ENCODE measurements at regions not wholly inside any gene's neighbourhood (a gene's known extent, or its start where the extent isn't known, plus 50 kb on each side); places are given as distances from the start of the nearest gene placed in this dataset.
A peak's percentile ranks its signal among the peaks of the same experiment; 100 is the strongest.

DNA sequence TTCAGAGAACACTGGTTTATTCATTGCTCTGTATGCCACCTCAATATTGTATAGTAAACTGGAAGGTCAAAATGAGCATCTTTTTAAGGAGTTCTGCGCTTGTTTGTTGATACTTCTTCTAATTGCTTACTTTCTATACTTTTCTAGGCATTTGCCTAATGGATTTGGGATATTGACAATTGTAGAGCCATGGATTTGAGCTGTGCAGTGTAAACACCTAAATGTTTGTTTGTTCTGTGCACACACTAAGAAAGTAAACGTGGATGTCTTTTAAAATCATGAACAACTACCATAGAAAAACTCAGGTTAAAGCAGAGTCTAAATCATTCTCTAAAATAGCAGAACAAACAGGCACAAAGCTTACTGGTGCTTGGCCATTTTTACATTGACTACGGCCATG lies 436.6 kb upstream of the GBE1 start:
- DNase-seq (no peak), FAIRE-seq (no peak)
- Histone ChIP-seq H3K27ac (ENCODE audit: low read depth in 2 of 2, low read length in 2 of 2) (no peak overlapping the region), H3K9me3 (ENCODE audit: control insufficient read depth in 2 of 3, insufficient read depth in 1 of 3, low read length in 3 of 3) (no peaks in the 10 kb centered on the region), H3K36me3 (ENCODE audit: control insufficient read depth in 2 of 3, insufficient read depth in 3 of 3, low read length in 3 of 3) (no peaks in the 10 kb centered on the region), H3K4me1 (ENCODE audit: control insufficient read depth in 2 of 3, insufficient read depth in 2 of 3, low read depth in 1 of 3, low read length in 3 of 3) (no peaks in the 10 kb centered on the region), H3K4me3 (ENCODE audit: low read length in 3 of 3) (no peak overlapping the region), H3K27me3 (ENCODE audit: control insufficient read depth, insufficient read depth, low read length) (no peaks in the 10 kb centered on the region), H3K9ac (ENCODE audit: low read length in 3 of 3) (no peak overlapping the region)
- TF ChIP-seq, protein P1, sequence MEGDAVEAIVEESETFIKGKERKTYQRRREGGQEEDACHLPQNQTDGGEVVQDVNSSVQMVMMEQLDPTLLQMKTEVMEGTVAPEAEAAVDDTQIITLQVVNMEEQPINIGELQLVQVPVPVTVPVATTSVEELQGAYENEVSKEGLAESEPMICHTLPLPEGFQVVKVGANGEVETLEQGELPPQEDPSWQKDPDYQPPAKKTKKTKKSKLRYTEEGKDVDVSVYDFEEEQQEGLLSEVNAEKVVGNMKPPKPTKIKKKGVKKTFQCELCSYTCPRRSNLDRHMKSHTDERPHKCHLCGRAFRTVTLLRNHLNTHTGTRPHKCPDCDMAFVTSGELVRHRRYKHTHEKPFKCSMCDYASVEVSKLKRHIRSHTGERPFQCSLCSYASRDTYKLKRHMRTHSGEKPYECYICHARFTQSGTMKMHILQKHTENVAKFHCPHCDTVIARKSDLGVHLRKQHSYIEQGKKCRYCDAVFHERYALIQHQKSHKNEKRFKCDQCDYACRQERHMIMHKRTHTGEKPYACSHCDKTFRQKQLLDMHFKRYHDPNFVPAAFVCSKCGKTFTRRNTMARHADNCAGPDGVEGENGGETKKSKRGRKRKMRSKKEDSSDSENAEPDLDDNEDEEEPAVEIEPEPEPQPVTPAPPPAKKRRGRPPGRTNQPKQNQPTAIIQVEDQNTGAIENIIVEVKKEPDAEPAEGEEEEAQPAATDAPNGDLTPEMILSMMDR (IDR thresholded peaks at IDR 0.05; ENCODE audit: borderline replicate concordance, extremely low read depth, insufficient read depth): no peak
- intact Hi-C loops (cut with DNase I): no loop called here

DNA sequence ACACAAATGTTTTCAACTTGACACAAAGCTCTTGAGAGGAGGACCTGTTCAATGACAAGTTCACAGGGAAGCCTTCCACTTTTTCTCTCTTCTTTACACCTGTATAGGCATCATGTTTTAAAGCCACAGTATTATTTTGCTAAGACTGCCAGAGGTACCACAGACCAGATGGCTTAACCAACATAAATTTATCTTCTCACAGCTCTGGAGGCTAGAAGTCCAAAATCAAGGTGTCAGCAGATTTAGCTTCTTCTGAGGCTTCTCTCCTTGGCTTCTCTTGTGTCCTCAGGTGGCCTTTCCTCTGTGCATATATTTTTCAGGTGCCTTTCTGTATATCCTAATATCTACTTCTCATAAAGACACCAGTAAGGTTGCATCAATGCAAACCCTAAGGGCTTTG lies 435.2 kb upstream of the GBE1 start:
- DNase-seq: no peak
- Histone ChIP-seq H3K27ac (ENCODE audit: low read depth in 2 of 2, low read length in 2 of 2) (no peak overlapping the region), H3K9me3 (ENCODE audit: control insufficient read depth in 2 of 3, insufficient read depth in 1 of 3, low read length in 3 of 3) (no peaks in the 10 kb centered on the region), H3K9ac (ENCODE audit: low read length in 3 of 3) (no peak overlapping the region), H3K27me3 (ENCODE audit: control insufficient read depth, insufficient read depth, low read length) (no peaks in the 10 kb centered on the region), H3K4me3 (ENCODE audit: low read length in 3 of 3) (no peak overlapping the region), H3K36me3 (ENCODE audit: control insufficient read depth in 2 of 3, insufficient read depth in 3 of 3, low read length in 3 of 3) (no peaks in the 10 kb centered on the region), H3K4me1 (ENCODE audit: control insufficient read depth in 2 of 3, insufficient read depth in 2 of 3, low read depth in 1 of 3, low read length in 3 of 3) (no peaks in the 10 kb centered on the region)
- TF ChIP-seq, protein P1 (IDR thresholded peaks at IDR 0.05; ENCODE audit: borderline replicate concordance, extremely low read depth, insufficient read depth): no peak
- FAIRE-seq: no peak
- intact Hi-C loops (cut with DNase I): no loop called here

DNA sequence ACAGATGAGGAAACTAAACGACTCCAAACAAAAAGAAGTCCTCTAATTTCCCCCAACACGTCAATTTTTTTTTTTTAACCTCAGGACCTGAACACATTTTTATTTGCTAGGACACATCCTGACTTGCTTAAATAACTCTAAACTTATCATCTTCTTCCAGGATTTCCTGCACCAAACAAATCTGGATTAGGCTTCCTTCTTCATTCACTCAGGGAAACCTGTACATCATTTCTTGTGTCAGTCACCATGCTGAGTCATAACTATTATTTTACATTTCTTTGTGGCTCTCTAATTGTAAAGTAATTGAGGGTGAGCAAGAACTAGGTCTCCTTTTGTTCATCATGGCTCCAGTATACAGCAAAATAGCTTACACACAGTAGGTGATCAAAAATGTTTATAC lies 433.4 kb upstream of the GBE1 start:
- H3K27me3 ChIP-seq (ENCODE audit: control insufficient read depth, insufficient read depth, low read length): no peaks in the 10 kb centered on the region
- H3K9ac ChIP-seq (ENCODE audit: low read length in 3 of 3): no peak overlapping the region
- H3K36me3 ChIP-seq (ENCODE audit: control insufficient read depth in 2 of 3, insufficient read depth in 3 of 3, low read length in 3 of 3): no peaks in the 10 kb centered on the region
- H3K4me1 ChIP-seq (ENCODE audit: control insufficient read depth in 2 of 3, insufficient read depth in 2 of 3, low read depth in 1 of 3, low read length in 3 of 3): no peaks in the 10 kb centered on the region
- DNase-seq: no peak
- no peak overlapping the region for H3K27ac ChIP-seq (ENCODE audit: low read depth in 2 of 2, low read length in 2 of 2)
- no peak overlapping the region for H3K4me3 ChIP-seq (ENCODE audit: low read length in 3 of 3)
- TF ChIP-seq, protein P1 (IDR thresholded peaks at IDR 0.05; ENCODE audit: borderline replicate concordance, extremely low read depth, insufficient read depth): no peak
- intact Hi-C loops (cut with DNase I): no loop called here
- H3K9me3 ChIP-seq (ENCODE audit: control insufficient read depth in 2 of 3, insufficient read depth in 1 of 3, low read length in 3 of 3): no peaks in the 10 kb centered on the region
- FAIRE-seq: no peak

DNA sequence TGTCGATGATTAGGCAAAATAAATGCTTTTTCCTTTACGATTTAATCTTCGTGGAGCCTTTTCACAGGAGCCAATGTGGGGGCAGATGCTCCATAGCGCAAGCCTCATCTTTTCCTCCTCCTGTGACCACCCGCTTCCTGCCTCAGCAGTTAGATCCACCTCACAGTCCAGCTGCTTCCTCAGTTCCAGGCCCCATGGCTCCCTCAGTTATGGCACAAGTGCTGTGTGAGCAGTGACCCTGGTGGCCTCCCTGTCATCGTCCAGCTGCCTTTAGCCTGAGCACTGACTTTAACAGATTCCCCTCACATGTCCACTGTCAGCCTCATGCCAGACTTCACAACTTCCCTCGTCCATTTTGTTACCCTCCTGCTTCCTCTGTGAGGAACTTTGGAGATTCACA lies 424.6 kb upstream of the GBE1 start:
- DNase-seq: peak in 1 of 5 donors; percentile 5
- FAIRE-seq: no peak
- Histone ChIP-seq H3K36me3 (ENCODE audit: control insufficient read depth in 2 of 3, insufficient read depth in 3 of 3, low read length in 3 of 3) (no peaks in the 10 kb centered on the region), H3K9me3 (ENCODE audit: control insufficient read depth in 2 of 3, insufficient read depth in 1 of 3, low read length in 3 of 3) (no peaks in the 10 kb centered on the region), H3K9ac (ENCODE audit: low read length in 3 of 3) (no peak overlapping the region), H3K4me3 (ENCODE audit: low read length in 3 of 3) (no peak overlapping the region), H3K27ac (ENCODE audit: low read depth in 2 of 2, low read length in 2 of 2) (no peak overlapping the region), H3K27me3 (ENCODE audit: control insufficient read depth, insufficient read depth, low read length) (no peaks in the 10 kb centered on the region), H3K4me1 (ENCODE audit: control insufficient read depth in 2 of 3, insufficient read depth in 2 of 3, low read depth in 1 of 3, low read length in 3 of 3) (no peaks in the 10 kb centered on the region)
- intact Hi-C loops (cut with DNase I): no loop called here
- TF ChIP-seq, protein P1 (IDR thresholded peaks at IDR 0.05; ENCODE audit: borderline replicate concordance, extremely low read depth, insufficient read depth): no peak
